Hepatocyte (in vitro differentiated cells): ENCODE measurements at regions not wholly inside any gene's neighbourhood (a gene's known extent, or its start where the extent isn't known, plus 50 kb on each side); places are given as distances from the start of the nearest gene placed in this dataset.

Experiments used
- CTCF ChIP-seq: fragments of 200-600 bp; sonication (generic); IDR thresholded peaks from 2 replicates; pipeline ENCODE4 v1.5.1; 2016; ENCODE audit warnings: antibody characterized with exemption, mild to moderate bottlenecking; ENCODE audit not compliant: poor library complexity
- EZH2 ChIP-seq: fragments of 200-600 bp; sonication (generic); IDR thresholded peaks from 2 replicates; pipeline ENCODE4 v1.6.1; 2016; ENCODE audit warnings: antibody characterized with exemption, mild to moderate bottlenecking, borderline replicate concordance

DNA sequence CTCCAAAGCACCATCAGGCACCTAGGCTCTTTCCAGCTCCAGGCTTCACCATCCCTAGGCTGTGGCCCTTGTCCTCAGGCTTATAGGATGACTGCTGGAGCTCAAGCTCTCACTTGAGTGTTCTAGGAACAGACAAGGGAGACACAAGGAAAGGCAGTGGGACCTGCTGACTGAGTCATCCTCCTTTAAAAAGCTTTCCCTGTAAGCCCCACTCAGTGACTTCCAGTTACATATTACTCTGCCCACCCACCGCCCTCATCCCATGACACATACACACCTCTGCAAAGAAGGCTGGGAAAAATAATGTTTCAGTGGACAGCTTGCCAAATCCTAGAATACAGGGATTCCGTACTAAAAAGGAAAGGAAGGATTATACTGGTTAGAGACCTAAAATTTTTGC lies 154.2 kb upstream of the ZNF366 start:
- TF ChIP-seq CTCF (no peak), EZH2 (no peak)
